Stimulated activated CD8-positive, alpha-beta memory T cell treated with anti-CD3 and anti-CD28 coated beads, Interleukin-7, amount 100 ng/mL, for 48 hours (primary cell): ENCODE measurements at regions not wholly inside any gene's neighbourhood (a gene's known extent, or its start where the extent isn't known, plus 50 kb on each side); places are given as distances from the start of the nearest gene placed in this dataset.

Source experiments
- DNase-seq, 2 donors: peaks; one replicate each; pipeline ENCODE4 v3.0.0-alpha.2; 2020; ENCODE audit warnings: low read depth in 1 of 2; ENCODE audit errors: extremely low read depth in 1 of 2

- DNase-seq: no peak
Measured at GRCh38 chr1:55612988-55613387, 397.8 kb upstream of the USP24 start.

GRCh38 chr1:55611123-55611522 lies 396.0 kb upstream of the USP24 start:
- DNase-seq: no peak

- no peak for DNase-seq
Measured at GRCh38 chr1:55610203-55610602, 395.0 kb upstream of the USP24 start.

- DNase-seq: no peak
Measured at GRCh38 chr1:55609630-55610029, 394.5 kb upstream of the USP24 start.

- DNase-seq: no peak
Measured at GRCh38 chr1:55605155-55605554, 390.0 kb upstream of the USP24 start.

- DNase-seq: no peak
Measured at GRCh38 chr1:55604749-55605148, 389.6 kb upstream of the USP24 start.

GRCh38 chr1:55604179-55604578 lies 389.0 kb upstream of the USP24 start:
- DNase-seq: no peak

- DNase-seq: no peak
Measured at GRCh38 chr1:55600242-55600641, 385.1 kb upstream of the USP24 start.

GRCh38 chr1:55597910-55598309 lies 382.7 kb upstream of the USP24 start:
- DNase-seq: no peak

- DNase-seq: no peak
Measured at GRCh38 chr1:55594701-55595100, 379.5 kb upstream of the USP24 start.

GRCh38 chr1:55593298-55593697 lies 378.1 kb upstream of the USP24 start:
- no peak for DNase-seq

GRCh38 chr1:55592122-55592521 lies 377.0 kb upstream of the USP24 start:
- no peak for DNase-seq

- DNase-seq: no peak
Measured at GRCh38 chr1:55589671-55590297, 374.6 kb upstream of the USP24 start.

- DNase-seq: no peak
Measured at GRCh38 chr1:55588309-55588708, 373.1 kb upstream of the USP24 start.

- no peak for DNase-seq
Measured at GRCh38 chr1:55586771-55587170, 371.6 kb upstream of the USP24 start.

- no peak for DNase-seq
Measured at GRCh38 chr1:55585402-55585792, 370.2 kb upstream of the USP24 start.

GRCh38 chr1:55584526-55585401 lies 369.6 kb upstream of the USP24 start:
- DNase-seq: no peak

- DNase-seq: no peak
Measured at GRCh38 chr1:55582084-55582483, 366.9 kb upstream of the USP24 start.

- DNase-seq: no peak
Measured at GRCh38 chr1:55580845-55581332, 365.7 kb upstream of the USP24 start.

- DNase-seq: no peak
Measured at GRCh38 chr1:55579332-55580001, 364.3 kb upstream of the USP24 start.

- DNase-seq: no peak
Measured at GRCh38 chr1:55578646-55579045, 363.5 kb upstream of the USP24 start.
